HG03460 (cell line): ENCODE measurements at regions not wholly inside any gene's neighbourhood (a gene's known extent, or its start where the extent isn't known, plus 50 kb on each side); places are given as distances from the start of the nearest gene placed in this dataset.
"Not testable (repeated sequence)": the region's sequence is repeated elsewhere in the genome, so short reads cannot be mapped to it uniquely, and the experiment has no call there.

Source experiments
- ATAC-seq: cut with Tn5 transposase; IDR thresholded peaks from one replicate; pipeline ENCODE4 v1.9.1; 2021; ENCODE audit not compliant: unreplicated experiment

DNA sequence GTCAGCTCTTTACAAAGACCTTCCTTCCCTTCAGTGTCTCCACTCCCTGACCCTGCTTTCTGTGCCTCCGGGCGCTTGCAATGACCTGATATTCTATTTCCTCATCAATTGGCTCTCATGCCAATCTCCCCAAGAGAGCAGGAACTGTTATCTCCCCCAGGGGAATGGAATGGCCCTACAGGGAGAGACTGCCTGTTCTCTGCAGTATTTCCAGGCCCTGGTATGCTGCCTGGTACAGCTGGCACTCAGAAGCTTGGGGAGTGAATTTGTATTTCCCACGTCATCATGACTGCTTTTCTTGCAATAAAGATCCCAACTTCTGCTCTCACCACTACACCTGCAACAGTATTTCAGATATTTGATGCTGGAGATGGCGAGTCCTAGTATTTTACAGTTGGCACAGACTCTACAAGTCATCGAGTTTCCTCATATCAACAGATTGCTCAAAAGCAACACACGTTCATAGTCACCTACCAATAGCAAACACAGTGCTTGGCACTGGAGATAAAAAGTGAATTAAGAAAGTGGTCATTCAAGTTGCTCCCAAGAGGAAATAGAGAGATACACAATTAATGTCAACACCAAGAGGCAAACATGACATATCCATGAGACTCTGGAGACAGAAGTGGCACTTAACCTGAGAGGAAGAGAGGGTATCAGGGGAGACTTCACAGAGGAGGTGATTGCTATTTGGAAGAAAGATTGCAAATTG is 90.5 kb upstream of the EGFL6 start:
- ATAC-seq: no peak

DNA sequence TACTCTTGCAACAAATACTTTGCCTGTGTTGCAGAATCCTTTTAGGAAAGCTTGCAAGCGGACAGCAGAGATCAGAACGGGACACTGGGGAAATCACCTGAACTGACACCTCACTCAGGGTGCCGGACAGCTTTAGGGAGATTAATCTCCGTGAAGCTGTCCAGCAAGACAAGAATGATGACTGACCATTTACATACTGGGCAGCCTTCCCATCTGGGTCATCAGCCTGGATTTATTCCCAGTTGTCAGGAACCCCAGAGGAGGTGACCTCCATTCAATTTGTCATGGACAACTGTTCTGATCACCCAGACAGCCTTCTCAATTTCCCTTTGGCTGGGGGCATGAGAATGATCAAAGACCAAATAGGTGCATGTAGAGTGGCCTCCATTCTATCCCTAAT is 93.0 kb upstream of the EGFL6 start:
- no peak for ATAC-seq

DNA sequence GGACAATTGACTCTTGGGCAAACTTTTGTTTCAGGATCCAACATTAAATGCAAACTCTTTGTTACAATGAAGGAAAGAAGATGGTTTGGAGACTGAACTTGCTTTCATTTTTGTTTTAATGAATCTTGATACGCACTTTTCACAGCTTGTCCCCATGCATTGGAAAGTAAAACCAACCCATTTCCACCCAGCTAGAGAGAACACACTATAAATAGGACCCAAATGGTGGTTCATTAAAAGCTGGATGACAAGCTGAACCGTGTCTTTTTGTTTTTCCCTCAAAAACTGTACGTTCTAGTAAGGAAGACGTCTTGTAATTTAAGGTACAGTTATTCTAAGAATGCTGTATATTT is 95.3 kb upstream of the EGFL6 start:
- peak; percentile 45 for ATAC-seq

GRCh38 chrX:13473442-13474163 is 95.8 kb upstream of the EGFL6 start:
- ATAC-seq: peak; percentile 75

DNA sequence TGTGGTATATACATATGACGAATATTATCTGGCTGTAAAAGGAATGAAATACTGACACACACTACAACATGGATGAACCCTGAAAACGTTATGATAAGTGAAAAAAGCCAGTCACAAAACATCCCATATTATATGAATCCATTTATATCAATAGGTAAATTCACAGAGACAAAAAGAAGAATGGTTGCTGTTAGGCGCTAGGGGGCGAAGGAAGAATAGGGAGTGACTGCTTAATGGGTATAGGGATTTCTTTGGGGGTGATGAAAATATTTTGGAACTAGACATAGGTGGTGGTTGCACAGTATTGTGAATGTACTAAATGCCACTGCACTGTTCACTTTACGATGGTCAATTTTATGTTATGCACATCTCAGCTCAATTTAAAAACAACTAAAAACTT is 96.4 kb upstream of the EGFL6 start:
- ATAC-seq: no peak

DNA sequence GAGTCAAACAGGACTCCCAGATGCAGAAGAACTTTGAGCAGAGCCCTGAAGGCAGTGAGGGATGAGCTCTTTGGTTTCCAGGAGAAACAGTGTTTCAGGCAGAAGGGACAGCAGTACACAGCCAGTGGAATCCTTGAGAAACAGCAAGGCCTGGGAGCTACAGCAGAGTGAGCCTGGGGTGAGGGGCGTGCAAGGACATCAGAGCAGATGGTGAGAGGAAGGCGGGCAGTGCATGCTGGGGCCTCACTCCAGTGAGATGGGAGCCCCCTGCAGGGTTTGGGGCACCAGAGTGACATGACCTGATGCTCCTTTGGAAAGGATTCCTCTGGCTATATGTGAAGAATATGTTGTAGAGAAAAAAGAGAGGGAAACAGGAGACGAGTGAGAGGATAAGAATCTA is 98.1 kb upstream of the EGFL6 start:
- no peak for ATAC-seq

DNA sequence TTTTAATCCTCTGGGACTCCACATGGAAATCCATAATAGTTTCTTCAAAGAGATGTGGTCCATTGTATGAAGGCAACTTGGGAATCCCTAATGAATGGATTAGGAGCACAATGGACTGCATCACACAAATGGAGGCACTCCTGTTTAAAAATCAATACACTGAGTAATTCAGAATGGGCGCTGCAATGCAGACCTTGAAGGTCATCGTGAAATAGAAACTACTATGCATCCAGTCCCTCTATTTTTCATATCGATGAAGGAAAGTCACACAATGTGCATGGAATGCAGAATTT is 98.8 kb upstream of the EGFL6 start:
- ATAC-seq: no peak

GRCh38 chrX:13469963-13470684 is 99.3 kb upstream of the EGFL6 start:
- ATAC-seq: no peak

- ATAC-seq: no peak
Observed at GRCh38 chrX:13468096-13468495, 101.3 kb upstream of the EGFL6 start.

DNA sequence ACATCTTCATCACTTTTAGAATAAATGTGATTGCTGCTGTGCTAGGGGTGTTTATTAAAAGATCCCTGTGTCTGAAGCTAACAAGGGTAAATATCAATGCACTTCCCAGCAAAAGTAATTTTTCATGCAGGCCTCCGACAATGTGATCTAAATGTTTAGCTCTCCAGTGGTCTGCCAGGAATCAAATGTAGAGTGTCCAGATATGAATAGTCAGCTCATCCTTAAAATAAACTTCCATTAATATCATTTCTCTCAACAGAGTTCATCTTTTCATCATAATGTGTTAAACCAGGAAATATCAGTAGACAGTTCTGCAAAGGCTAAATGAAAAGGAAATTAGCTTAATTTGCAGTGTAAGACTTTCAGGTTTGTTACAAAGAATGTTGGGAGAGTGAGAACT is 102.2 kb upstream of the EGFL6 start:
- no peak for ATAC-seq

GRCh38 chrX:13464599-13465275 is 104.7 kb upstream of the EGFL6 start:
- ATAC-seq: no peak

GRCh38 chrX:13463608-13464007 is 105.8 kb upstream of the EGFL6 start:
- ATAC-seq: no peak

GRCh38 chrX:13452283-13452682 is 117.1 kb upstream of the EGFL6 start:
- no peak for ATAC-seq

DNA sequence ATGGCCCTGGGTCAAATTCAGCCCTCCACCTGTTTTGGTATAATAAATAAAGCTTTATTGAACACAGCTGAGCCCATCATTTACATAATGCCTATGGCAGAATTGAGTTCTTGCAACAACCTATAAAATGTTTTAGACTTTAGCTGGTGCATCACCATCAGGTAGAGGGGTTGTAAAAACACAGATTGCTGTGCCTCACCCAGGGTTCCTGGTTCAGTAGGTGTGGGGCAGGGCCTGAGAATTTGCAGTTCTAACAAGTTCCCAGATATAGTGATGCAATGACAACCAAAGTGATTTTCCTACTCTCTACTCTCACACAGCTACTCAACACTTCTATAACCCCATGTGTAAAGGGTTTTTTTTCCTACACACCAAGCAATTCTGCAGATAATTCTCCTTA is 120.0 kb upstream of the EGFL6 start:
- no peak for ATAC-seq

DNA sequence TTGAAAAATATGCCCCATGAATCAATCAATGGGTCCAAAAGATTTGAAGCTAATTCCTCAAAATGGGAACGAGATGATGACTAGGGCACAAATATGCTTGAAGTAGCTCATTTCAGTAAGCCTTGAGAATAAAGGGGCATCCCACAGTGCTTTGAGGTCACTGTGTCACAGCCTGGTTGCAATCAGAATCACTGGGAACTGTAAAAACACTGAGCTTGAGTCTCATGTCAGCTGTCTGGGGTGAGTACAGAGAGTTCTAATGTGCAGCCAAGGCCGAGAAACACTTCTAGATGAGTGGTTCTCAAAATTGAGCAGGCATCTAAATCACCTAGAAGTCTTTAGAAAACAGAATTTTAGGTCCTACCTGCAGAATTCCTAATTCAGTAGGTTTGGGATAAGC is 120.5 kb upstream of the EGFL6 start:
- no peak for ATAC-seq

DNA sequence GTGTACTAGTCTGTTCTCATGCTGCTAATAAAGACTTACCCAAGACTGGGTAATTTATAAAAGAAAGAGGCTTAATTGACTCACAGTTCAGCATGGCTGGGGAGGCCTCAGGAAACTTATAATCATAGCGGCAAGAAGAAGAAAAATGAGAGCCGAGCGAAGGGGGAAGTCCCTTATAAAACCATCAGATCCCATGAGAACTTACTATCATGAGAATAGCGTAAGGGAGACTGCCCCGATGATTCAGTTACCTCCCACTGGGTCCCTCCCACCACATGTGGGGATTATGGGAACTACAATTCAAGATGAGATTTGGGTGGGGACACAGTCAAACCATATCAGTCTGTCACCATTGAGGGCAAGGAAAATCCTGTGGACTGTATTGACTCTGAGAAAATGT is 121.8 kb upstream of the ATXN3L start:
- ATAC-seq: not testable (repeated sequence)

DNA sequence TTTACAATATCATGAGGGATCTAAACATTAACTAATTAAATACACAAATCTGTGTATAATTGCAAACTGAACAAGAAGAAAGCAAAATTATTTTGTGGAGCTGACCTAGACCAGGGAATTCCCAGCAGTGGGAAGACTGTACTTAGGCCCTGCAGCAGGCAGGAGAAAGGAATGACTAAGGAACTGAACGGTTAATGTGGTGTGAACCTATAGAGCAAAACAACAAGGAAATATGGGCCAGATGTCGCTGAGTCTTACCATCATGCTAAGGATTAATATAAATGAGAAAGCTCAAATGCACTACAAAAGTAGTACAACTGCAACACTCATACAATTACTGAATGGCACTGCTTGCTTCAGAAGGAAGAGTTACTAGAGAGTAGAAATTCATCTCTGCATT is 120.3 kb upstream of the ATXN3L start:
- ATAC-seq: no peak

DNA sequence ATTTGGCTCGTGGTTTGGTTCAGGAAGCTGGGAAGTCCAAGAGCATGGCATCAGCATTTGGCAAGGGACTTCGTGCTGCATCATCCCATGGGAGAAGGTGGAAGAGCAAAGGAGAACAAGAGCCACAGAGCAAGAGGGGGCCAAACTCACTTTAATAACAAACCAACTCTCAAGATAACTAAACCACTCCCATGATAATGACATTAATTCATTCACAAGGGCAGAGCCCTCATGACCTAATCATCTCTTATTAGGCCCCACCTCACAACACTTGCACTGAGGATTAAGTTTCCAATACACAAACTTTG is 113.4 kb upstream of the ATXN3L start:
- ATAC-seq: no peak

DNA sequence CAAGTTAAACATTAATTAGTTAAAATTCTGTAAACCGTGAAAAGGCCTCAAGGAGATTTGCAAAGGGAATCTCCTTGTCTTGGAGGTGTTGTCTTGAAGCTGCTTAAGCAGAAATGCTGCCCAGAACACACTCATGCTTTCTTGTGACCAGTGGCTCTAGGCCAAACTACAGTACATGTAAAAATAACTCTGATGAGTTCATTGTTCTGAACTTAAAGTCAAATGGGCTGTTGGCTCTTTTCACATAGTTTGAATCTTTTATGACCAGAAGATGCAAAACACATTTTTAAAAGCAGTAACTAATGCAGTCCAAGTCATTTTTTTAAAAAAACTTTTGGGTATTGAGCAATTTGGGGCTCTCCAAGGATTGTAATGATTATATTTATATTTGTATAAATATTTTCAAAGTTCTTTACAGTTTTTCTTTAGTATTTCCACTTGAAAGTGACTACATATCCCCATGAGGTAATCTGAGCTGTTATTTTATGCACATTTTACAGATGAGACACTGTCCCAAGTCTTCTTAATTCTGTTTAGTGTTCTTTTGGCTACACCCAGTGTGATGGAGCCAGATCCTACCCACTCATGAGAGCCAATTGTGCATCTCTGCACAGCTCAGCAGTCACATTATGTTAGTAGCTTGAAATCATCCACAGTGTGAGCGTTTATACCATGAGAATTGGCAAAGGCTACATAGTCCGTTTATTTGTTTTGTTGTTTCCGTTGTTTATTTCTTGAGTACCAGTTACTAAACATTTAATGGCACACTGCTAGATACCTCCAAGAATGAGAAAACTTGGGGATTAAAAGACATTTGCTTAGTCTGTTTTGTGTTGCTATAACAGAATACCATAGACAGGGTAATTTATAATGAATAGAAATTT is 112.8 kb upstream of the ATXN3L start:
- no peak for ATAC-seq

DNA sequence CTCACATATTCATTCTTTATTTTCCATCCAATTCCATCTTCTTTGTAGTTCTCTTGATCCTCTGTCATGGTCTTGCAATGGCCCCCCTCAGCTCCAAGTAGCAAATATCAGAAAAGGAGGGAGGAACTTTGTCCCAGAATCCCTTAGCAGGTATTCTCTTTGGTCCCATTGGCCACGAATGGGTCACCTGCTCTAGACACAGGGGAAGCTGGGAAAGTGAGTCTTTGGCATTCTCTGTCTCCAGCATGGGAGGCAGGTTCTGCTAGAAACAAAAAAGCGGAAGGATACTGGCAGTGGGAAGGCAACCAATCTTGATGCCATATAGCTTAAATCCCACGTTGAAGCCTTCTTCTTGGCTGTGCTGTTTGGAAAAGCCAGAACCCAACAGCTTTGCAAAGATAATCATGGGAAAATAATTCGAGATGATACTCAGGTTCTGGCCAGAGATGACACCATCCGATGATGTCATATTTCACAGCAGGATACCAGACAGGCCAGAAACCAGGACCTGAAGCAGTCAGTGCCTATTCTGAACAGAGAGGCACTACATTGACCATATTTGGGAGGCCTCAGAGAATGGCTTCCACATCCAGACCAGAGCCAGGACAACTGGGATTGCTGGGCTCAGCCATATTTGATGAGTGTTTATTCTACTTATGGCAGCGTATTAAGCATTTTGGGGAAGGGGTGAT is 110.4 kb upstream of the ATXN3L start:
- ATAC-seq: no peak
